Forelimb muscle (tissue), 1 donor: ENCODE measurements at regions not wholly inside any gene's neighbourhood (a gene's known extent, or its start where the extent isn't known, plus 50 kb on each side); places are given as distances from the start of the nearest gene placed in this dataset.

Experiments used
- DNase-seq: peaks from one replicate; pipeline ENCODE4 v3.0.0-alpha.2; 2013; ENCODE audit warnings: low read depth

GRCh38 chr5:164346785-164347630 lies 841.6 kb downstream of the MAT2B start:
- DNase-seq, result no peak

- DNase-seq, result no peak
Measured at GRCh38 chr5:164350236-164350635, 844.8 kb downstream of the MAT2B start.

GRCh38 chr5:164351245-164351834 lies 845.9 kb downstream of the MAT2B start:
- DNase-seq, result no peak

- no peak for DNase-seq
Measured at GRCh38 chr5:164352695-164353094, 847.3 kb downstream of the MAT2B start.

GRCh38 chr5:164353155-164353554 lies 847.7 kb downstream of the MAT2B start:
- DNase-seq, result no peak

- DNase-seq, result no peak
Measured at GRCh38 chr5:164354139-164354751, 848.8 kb downstream of the MAT2B start.

- DNase-seq, result no peak
Measured at GRCh38 chr5:164355267-164355830, 849.9 kb downstream of the MAT2B start.

GRCh38 chr5:164356790-164357189 lies 851.4 kb downstream of the MAT2B start:
- no peak for DNase-seq

GRCh38 chr5:164357395-164358033 lies 852.1 kb downstream of the MAT2B start:
- no peak for DNase-seq

GRCh38 chr5:164358531-164359259 lies 853.3 kb downstream of the MAT2B start:
- no peak for DNase-seq

GRCh38 chr5:164359260-164360255 lies 854.1 kb downstream of the MAT2B start:
- DNase-seq, result no peak

- DNase-seq, result no peak
Measured at GRCh38 chr5:164360589-164360988, 855.2 kb downstream of the MAT2B start.

- DNase-seq, result no peak
Measured at GRCh38 chr5:164361986-164362385, 856.6 kb downstream of the MAT2B start.

GRCh38 chr5:164362835-164363234 lies 857.4 kb downstream of the MAT2B start:
- no peak for DNase-seq

GRCh38 chr5:164364237-164365208 lies 859.1 kb downstream of the MAT2B start:
- DNase-seq, result no peak

GRCh38 chr5:164370841-164371240 lies 865.4 kb downstream of the MAT2B start:
- DNase-seq, result no peak

- no peak for DNase-seq
Measured at GRCh38 chr5:164372892-164373291, 867.5 kb downstream of the MAT2B start.

- DNase-seq, result no peak
Measured at GRCh38 chr5:164373876-164374275, 868.5 kb downstream of the MAT2B start.

GRCh38 chr5:164375051-164375450 lies 869.6 kb downstream of the MAT2B start:
- DNase-seq, result no peak
